ENCODE measurements at regions not wholly inside any gene's neighbourhood (a gene's known extent, or its start where the extent isn't known, plus 50 kb on each side); places are given as distances from the start of the nearest gene placed in this dataset.

DNA sequence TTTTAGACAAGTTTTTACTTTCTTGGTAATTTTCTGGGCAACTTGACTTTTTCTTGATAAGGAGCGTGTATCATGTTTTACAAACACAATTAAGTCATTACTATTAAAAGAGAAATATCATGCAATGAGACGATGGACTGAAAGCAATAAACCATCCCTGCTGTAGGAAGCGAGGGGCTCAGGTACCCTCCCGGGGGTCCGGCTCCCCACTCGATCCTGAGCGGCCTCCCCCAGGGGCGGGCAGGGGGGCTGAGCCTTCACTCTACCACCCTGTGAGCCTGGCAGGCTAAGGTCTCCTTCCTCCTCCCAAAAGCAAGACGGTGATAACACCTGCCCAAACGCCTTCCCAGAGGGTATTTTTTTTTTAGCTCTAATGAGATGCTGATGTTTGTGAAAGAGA lies 51.8 kb upstream of the ADGRA1 start:
- no CpG with 5 or more reads among the region's 10 CpGs for WGBS, 2 donors (ENCODE audit: extremely low coverage in 2 of 2, insufficient read length in 2 of 2, insufficient replicate concordance in 1 of 2)
- no peak overlapping the region for H3K23ac ChIP-seq (ENCODE audit: low read depth, low read length, poor library complexity)
- H3K27me3 ChIP-seq (ENCODE audit: control insufficient read depth in 3 of 3, insufficient read depth in 3 of 3, low read depth in 1 of 3, low read length in 3 of 3): peaks cover 0 to 64% (median 0%) of the 10 kb centered on the region in 3 experiments
- no peak overlapping the region for H3K4me2 ChIP-seq (ENCODE audit: insufficient read depth, low read length, poor library complexity, severe bottlenecking)
- H4K91ac ChIP-seq (ENCODE audit: low read depth, low read length, poor library complexity): no peak overlapping the region
- no peak overlapping the region for H2BK15ac ChIP-seq (ENCODE audit: low read length)
- no peak overlapping the region for H3K4me3 ChIP-seq (ENCODE audit: low read length in 2 of 2)
- H3K27ac ChIP-seq (replicated peaks; ENCODE audit: low read length): no peak overlapping the region
- no peak for DNase-seq (ENCODE audit: low spot score)
- H2BK12ac ChIP-seq (ENCODE audit: low read length): no peak overlapping the region
- no peak overlapping the region for H2BK120ac ChIP-seq (ENCODE audit: low read depth, low read length)
- H4K8ac ChIP-seq (ENCODE audit: low read depth, low read length): no peak overlapping the region
- H3K14ac ChIP-seq (ENCODE audit: low read length): no peak overlapping the region
- no peaks in the 10 kb centered on the region for H3K79me1 ChIP-seq (ENCODE audit: low read depth, low read length)
- H3K4me1 ChIP-seq (ENCODE audit: control insufficient read depth in 2 of 2, insufficient read depth in 1 of 2, low read depth in 1 of 2, low read length in 2 of 2): peaks cover 0 to 8% of the 10 kb centered on the region in 2 donors
- no peaks in the 10 kb centered on the region for H3K9me3 ChIP-seq (replicated peaks in 1 of 2; ENCODE audit: control insufficient read depth in 2 of 2, insufficient read depth in 1 of 2, low read depth in 1 of 2, low read length in 2 of 2)
- H3K36me3 ChIP-seq (replicated peaks in 1 of 2; ENCODE audit: control insufficient read depth in 2 of 2, insufficient read depth in 2 of 2, low read length in 2 of 2): no peaks in the 10 kb centered on the region
- no peak overlapping the region for H2BK5ac ChIP-seq (ENCODE audit: low read length)
- H3K18ac ChIP-seq (ENCODE audit: low read length): no peak overlapping the region
- no peak overlapping the region for H3K4ac ChIP-seq (ENCODE audit: low read length)
- H2AK5ac ChIP-seq (ENCODE audit: low read depth, low read length): no peak overlapping the region
- H3K9ac ChIP-seq (ENCODE audit: low read depth, low read length, poor library complexity): no peak overlapping the region
- H2AFZ ChIP-seq (ENCODE audit: low read length): no peak overlapping the region

- no peak overlapping the region for H3K23ac ChIP-seq (ENCODE audit: low read depth, low read length, poor library complexity)
- DNase-seq (ENCODE audit: low spot score): no peak
Observed at GRCh38 chr10:133034762-133035161, 53.0 kb upstream of the ADGRA1 start.

DNA sequence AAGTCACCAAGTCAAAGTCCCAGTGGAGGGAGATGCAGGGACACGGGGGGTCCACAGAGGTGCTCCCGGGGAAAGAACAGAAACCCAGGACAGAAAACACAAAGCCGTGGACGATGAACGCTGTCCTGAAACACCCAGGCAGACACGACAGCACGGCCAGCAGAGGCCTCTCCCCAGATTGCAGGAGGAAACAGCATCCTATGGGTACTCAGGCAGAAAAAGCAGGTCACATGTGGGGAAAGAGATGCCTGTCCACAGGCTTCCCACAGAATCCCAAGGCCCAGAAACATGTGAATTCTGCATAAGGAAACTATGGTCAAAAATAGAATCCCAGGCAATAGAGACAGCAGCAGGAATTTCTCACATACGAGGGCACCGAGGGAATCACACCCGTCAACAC lies 53.6 kb upstream of the ADGRA1 start:
- WGBS, 2 donors (ENCODE audit: extremely low coverage in 2 of 2, insufficient read length in 2 of 2, insufficient replicate concordance in 1 of 2): no CpG with 5 or more reads among the region's 10 CpGs
- H3K27me3 ChIP-seq (ENCODE audit: control insufficient read depth in 3 of 3, insufficient read depth in 3 of 3, low read depth in 1 of 3, low read length in 3 of 3): peaks cover 0 to 54% (median 2%) of the 10 kb centered on the region in 3 experiments
- no peak overlapping the region for H3K14ac ChIP-seq (ENCODE audit: low read length)
- H3K4me2 ChIP-seq (ENCODE audit: insufficient read depth, low read length, poor library complexity, severe bottlenecking): no peak overlapping the region
- H2AK5ac ChIP-seq (ENCODE audit: low read depth, low read length): no peak overlapping the region
- H3K4me1 ChIP-seq (ENCODE audit: control insufficient read depth in 2 of 2, insufficient read depth in 1 of 2, low read depth in 1 of 2, low read length in 2 of 2): peaks cover 3 to 17% of the 10 kb centered on the region in 2 donors
- H2BK120ac ChIP-seq (ENCODE audit: low read depth, low read length): no peak overlapping the region
- no peak overlapping the region for H4K91ac ChIP-seq (ENCODE audit: low read depth, low read length, poor library complexity)
- no peak overlapping the region for H2BK15ac ChIP-seq (ENCODE audit: low read length)
- H3K36me3 ChIP-seq (replicated peaks in 1 of 2; ENCODE audit: control insufficient read depth in 2 of 2, insufficient read depth in 2 of 2, low read length in 2 of 2): no peaks in the 10 kb centered on the region
- no peak overlapping the region for H2BK5ac ChIP-seq (ENCODE audit: low read length)
- no peaks in the 10 kb centered on the region for H3K79me1 ChIP-seq (ENCODE audit: low read depth, low read length)
- DNase-seq (ENCODE audit: low spot score): no peak
- no peak overlapping the region for H3K27ac ChIP-seq (replicated peaks; ENCODE audit: low read length)
- H3K4me3 ChIP-seq (ENCODE audit: low read length in 2 of 2): no peak overlapping the region
- H3K9ac ChIP-seq (ENCODE audit: low read depth, low read length, poor library complexity): no peak overlapping the region
- H4K8ac ChIP-seq (ENCODE audit: low read depth, low read length): no peak overlapping the region
- H3K23ac ChIP-seq (ENCODE audit: low read depth, low read length, poor library complexity): no peak overlapping the region
- peak overlapping the region; percentile 53 for H3K18ac ChIP-seq (ENCODE audit: low read length)
- peaks cover 0 to 2% of the 10 kb centered on the region in 2 donors for H3K9me3 ChIP-seq (replicated peaks in 1 of 2; ENCODE audit: control insufficient read depth in 2 of 2, insufficient read depth in 1 of 2, low read depth in 1 of 2, low read length in 2 of 2)
- no peak overlapping the region for H2AFZ ChIP-seq (ENCODE audit: low read length)
- no peak overlapping the region for H2BK12ac ChIP-seq (ENCODE audit: low read length)
- H3K4ac ChIP-seq (ENCODE audit: low read length): no peak overlapping the region

More at GRCh38 chr10:133034762-133035161, 53.0 kb upstream of the ADGRA1 start:
- no CpG with 5 or more reads among the region's 10 CpGs for WGBS, 2 donors (ENCODE audit: extremely low coverage in 2 of 2, insufficient read length in 2 of 2, insufficient replicate concordance in 1 of 2)
- Histone ChIP-seq H2BK15ac (ENCODE audit: low read length) (no peak overlapping the region), H3K27me3 (ENCODE audit: control insufficient read depth in 3 of 3, insufficient read depth in 3 of 3, low read depth in 1 of 3, low read length in 3 of 3) (peaks cover 0 to 60% (median 2%) of the 10 kb centered on the region in 3 experiments), H2BK12ac (ENCODE audit: low read length) (no peak overlapping the region), H3K36me3 (replicated peaks in 1 of 2; ENCODE audit: control insufficient read depth in 2 of 2, insufficient read depth in 2 of 2, low read length in 2 of 2) (no peaks in the 10 kb centered on the region), H3K27ac (replicated peaks; ENCODE audit: low read length) (no peak overlapping the region), H4K8ac (ENCODE audit: low read depth, low read length) (no peak overlapping the region), H4K91ac (ENCODE audit: low read depth, low read length, poor library complexity) (no peak overlapping the region), H2BK5ac (ENCODE audit: low read length) (peak overlapping the region; percentile 62), H3K4me3 (ENCODE audit: low read length in 2 of 2) (no peak overlapping the region), H3K4ac (ENCODE audit: low read length) (no peak overlapping the region), H2AFZ (ENCODE audit: low read length) (no peak overlapping the region), H3K18ac (ENCODE audit: low read length) (no peak overlapping the region), H3K4me1 (ENCODE audit: control insufficient read depth in 2 of 2, insufficient read depth in 1 of 2, low read depth in 1 of 2, low read length in 2 of 2) (peaks cover 3 to 17% of the 10 kb centered on the region in 2 donors), H2BK120ac (ENCODE audit: low read depth, low read length) (no peak overlapping the region), H3K9me3 (replicated peaks in 1 of 2; ENCODE audit: control insufficient read depth in 2 of 2, insufficient read depth in 1 of 2, low read depth in 1 of 2, low read length in 2 of 2) (no peaks in the 10 kb centered on the region), H2AK5ac (ENCODE audit: low read depth, low read length) (no peak overlapping the region), H3K79me1 (ENCODE audit: low read depth, low read length) (no peaks in the 10 kb centered on the region), H3K4me2 (ENCODE audit: insufficient read depth, low read length, poor library complexity, severe bottlenecking) (no peak overlapping the region), H3K9ac (ENCODE audit: low read depth, low read length, poor library complexity) (no peak overlapping the region), H3K14ac (ENCODE audit: low read length) (no peak overlapping the region)

GRCh38 chr10:133033742-133034048 lies 54.0 kb upstream of the ADGRA1 start:
- no peak overlapping the region for H2BK12ac ChIP-seq (ENCODE audit: low read length)
- peaks cover 3 to 17% of the 10 kb centered on the region in 2 donors for H3K4me1 ChIP-seq (ENCODE audit: control insufficient read depth in 2 of 2, insufficient read depth in 1 of 2, low read depth in 1 of 2, low read length in 2 of 2)
- no peak overlapping the region for H3K18ac ChIP-seq (ENCODE audit: low read length)
- no CpG with 5 or more reads among the region's 11 CpGs for WGBS, 2 donors (ENCODE audit: extremely low coverage in 2 of 2, insufficient read length in 2 of 2, insufficient replicate concordance in 1 of 2)
- DNase-seq (ENCODE audit: low spot score): no peak
- H2BK5ac ChIP-seq (ENCODE audit: low read length): no peak overlapping the region
- no peaks in the 10 kb centered on the region for H3K36me3 ChIP-seq (replicated peaks in 1 of 2; ENCODE audit: control insufficient read depth in 2 of 2, insufficient read depth in 2 of 2, low read length in 2 of 2)
- H3K9ac ChIP-seq (ENCODE audit: low read depth, low read length, poor library complexity): no peak overlapping the region
- H3K4ac ChIP-seq (ENCODE audit: low read length): no peak overlapping the region
- H3K4me3 ChIP-seq (ENCODE audit: low read length in 2 of 2): no peak overlapping the region
- H2BK120ac ChIP-seq (ENCODE audit: low read depth, low read length): no peak overlapping the region
- peak overlapping the region; percentile 61 for H2AK5ac ChIP-seq (ENCODE audit: low read depth, low read length)
- H4K8ac ChIP-seq (ENCODE audit: low read depth, low read length): peak overlapping the region; percentile 52
- no peaks in the 10 kb centered on the region for H3K79me1 ChIP-seq (ENCODE audit: low read depth, low read length)
- no peak overlapping the region for H3K14ac ChIP-seq (ENCODE audit: low read length)
- no peak overlapping the region for H4K91ac ChIP-seq (ENCODE audit: low read depth, low read length, poor library complexity)
- peaks cover 0 to 50% (median 2%) of the 10 kb centered on the region in 3 experiments for H3K27me3 ChIP-seq (ENCODE audit: control insufficient read depth in 3 of 3, insufficient read depth in 3 of 3, low read depth in 1 of 3, low read length in 3 of 3)
- no peak overlapping the region for H2BK15ac ChIP-seq (ENCODE audit: low read length)
- no peak overlapping the region for H2AFZ ChIP-seq (ENCODE audit: low read length)
- no peak overlapping the region for H3K4me2 ChIP-seq (ENCODE audit: insufficient read depth, low read length, poor library complexity, severe bottlenecking)
- H3K23ac ChIP-seq (ENCODE audit: low read depth, low read length, poor library complexity): peak overlapping the region; percentile 3
- H3K9me3 ChIP-seq (replicated peaks in 1 of 2; ENCODE audit: control insufficient read depth in 2 of 2, insufficient read depth in 1 of 2, low read depth in 1 of 2, low read length in 2 of 2): peaks cover 0 to 2% of the 10 kb centered on the region in 2 donors
- H3K27ac ChIP-seq (replicated peaks; ENCODE audit: low read length): no peak overlapping the region

Measured in neuronal stem cell (in vitro differentiated cells).